GM13977 (cell line): ENCODE measurements at regions not wholly inside any gene's neighbourhood (a gene's known extent, or its start where the extent isn't known, plus 50 kb on each side); places are given as distances from the start of the nearest gene placed in this dataset.
"Not testable (repeated sequence)": the region's sequence is repeated elsewhere in the genome, so short reads cannot be mapped to it uniquely, and the experiment has no call there.

Experiments used
- DNase-seq: peaks from one replicate; pipeline ENCODE4 v3.0.0; 2012; ENCODE audit warnings: low spot score
- CTCF ChIP-seq: IDR thresholded peaks from 2 replicates; pipeline ENCODE4 v1.5.1; 2012; ENCODE audit warnings: mild to moderate bottlenecking, control low read depth; ENCODE audit not compliant: insufficient read depth; ENCODE audit errors: extremely low read depth, missing control alignments
- in situ Hi-C: fragments of 300-500 bp; cut with MboI; formaldehyde crosslinking; loops from one replicate; pipeline ENCODE4 v1.12.0; 2022; ENCODE audit warnings: low sequenced_read_pairs, low pct_unique_long_range_greater_than_20kb, mixed read lengths, inconsistent platforms; ENCODE audit not compliant: unreplicated experiment

GRCh38 chr6:149244105-149244504, 73.4 kb upstream of the TAB2 start:
- no peak for DNase-seq
- in situ Hi-C loops, result no loop called here
- no peak for TF ChIP-seq CTCF

DNA sequence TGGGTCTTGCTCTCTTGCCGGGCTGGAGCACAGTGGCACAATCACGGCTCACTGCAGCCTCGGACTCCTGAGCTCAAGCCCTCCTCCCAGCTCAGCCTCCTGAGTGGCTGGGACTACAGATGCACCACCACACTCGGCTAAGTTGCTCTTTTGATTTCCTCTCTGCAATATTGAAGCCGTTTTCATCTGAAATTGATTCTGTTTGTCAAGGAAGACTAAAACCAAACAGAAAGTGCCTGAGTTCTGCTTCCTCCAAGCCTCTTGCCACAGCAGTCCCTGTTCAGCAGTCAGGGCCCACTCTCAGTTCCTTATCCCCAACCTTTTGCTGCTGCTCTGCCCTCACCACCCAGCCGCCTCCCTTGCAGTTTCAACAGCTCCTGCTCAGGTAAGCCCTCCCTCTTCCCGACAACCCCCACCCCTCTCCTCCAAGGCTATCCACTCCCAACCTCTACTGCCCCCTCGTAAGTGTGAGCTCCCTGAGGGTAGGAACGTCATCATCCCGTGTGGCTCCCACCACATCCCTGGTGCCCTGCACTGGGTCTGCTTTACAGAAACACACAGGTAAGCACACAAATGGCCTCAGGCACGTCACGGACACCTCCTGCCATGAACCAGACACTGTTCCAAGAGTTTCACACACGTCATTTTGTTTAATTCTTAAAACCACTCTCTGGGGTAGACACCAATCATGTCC, 70.7 kb upstream of the TAB2 start:
- in situ Hi-C loops, result no loop called here
- no peak for TF ChIP-seq CTCF
- peak; percentile 36 for DNase-seq

GRCh38 chr6:149247385-149247763, 70.1 kb upstream of the TAB2 start:
- in situ Hi-C loops, result no loop called here
- DNase-seq, result no peak
- no peak for TF ChIP-seq CTCF

GRCh38 chr6:149248263-149248662, 69.2 kb upstream of the TAB2 start:
- in situ Hi-C loops, DNase-seq: not testable (repeated sequence)

DNA sequence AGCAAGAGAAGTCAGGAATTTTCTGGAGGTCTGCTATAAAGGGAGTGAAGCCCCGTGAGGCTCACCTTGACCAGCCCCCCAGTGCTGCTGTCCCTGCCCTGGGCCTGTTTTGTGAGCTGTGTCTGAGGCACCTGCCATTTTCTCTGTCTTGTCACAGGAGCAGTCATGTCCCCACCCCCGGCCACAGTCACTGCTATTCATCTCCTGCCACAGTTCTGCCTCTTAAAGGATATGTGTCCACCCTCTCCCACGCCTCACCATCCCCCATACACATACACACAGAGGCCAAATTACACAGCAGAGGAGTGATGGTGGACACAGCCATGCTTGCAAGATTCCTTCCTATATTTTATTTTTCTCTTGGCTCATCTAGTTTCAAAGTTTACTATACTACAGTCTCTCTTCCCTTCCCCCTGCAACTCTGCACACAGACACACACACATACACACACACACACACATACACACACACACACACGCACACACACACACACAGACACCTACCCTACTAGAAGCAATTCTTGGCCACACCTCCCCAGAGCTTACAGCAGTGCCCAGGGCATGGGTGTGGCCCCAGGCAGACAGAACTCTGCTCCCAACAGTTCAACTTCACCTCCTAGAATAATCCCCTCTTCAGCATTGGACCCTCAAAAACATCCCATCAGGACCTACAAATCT, 68.7 kb upstream of the TAB2 start:
- no peak for TF ChIP-seq CTCF
- no peak for DNase-seq
- in situ Hi-C loops, result no loop called here

DNA sequence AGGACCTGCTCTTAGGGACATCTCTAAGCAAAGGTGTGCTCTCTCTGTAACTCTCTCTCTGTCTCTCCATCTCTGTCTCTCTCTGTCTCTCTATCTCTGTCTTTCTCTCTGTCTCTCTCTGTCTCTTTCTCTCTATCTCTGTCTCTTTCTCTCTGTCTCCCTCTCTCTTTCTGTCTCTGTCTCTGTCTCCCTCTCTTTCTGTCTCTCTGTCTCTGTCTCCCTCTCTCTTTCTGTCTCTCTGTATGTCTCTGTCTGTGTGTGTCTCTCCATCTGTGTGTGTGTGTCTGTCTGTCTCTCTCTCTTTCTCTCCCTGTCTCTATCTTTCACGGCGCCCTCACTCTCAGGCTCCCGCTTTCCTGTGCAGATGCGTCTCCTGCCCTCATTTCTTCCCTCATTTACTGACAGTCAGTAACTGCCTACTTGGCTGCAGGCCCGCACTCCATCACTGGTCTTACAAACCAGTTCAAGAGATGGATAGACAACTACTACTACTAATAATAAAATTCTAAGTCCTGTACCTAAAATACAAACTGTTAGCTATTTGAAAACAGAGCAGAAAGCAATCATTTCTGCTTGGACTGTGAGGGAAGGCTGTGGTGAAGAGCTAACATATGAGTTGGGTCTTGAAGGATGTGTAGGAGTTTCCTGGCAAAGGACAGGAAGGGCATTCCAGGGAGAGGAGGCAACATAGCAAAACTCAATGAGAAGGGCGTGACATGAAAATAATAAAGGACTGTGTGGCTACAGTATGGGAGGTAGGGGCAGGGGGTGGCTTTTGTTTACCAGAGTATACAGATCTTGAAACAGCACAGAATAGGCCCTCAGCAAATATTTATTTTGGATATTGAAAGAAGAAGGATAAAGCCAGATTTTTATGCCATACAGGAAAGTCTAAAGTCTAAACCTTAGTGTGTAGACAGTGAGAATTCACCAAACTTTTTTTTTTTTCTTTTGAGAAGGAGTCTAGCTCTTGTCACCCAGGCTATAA, 67.8 kb upstream of the TAB2 start:
- in situ Hi-C loops, result no loop called here
- no peak for DNase-seq

More for the DNA sequence above, 67.8 kb upstream of the TAB2 start:
- no peak for TF ChIP-seq CTCF
